ENCODE measurements at regions not wholly inside any gene's neighbourhood (a gene's known extent, or its start where the extent isn't known, plus 50 kb on each side); places are given as distances from the start of the nearest gene placed in this dataset.
"Not testable (repeated sequence)": the region's sequence is repeated elsewhere in the genome, so short reads cannot be mapped to it uniquely, and the experiment has no call there.

- WGBS (ENCODE audit: insufficient coverage, low coverage, low lambda C conversion rate, missing lambda C conversion rate) = 40% methylated on average over 1 of the region's 22 CpGs
- H3K4me1 ChIP-seq; ATAC-seq; intact Hi-C loops (cut with DNase I); H3K27me3 ChIP-seq; H3K4me3 ChIP-seq; DNase-seq; H3K27ac ChIP-seq; H3K36me3 ChIP-seq; H3K9me3 ChIP-seq: not testable (repeated sequence)
These were observed 250.5 kb upstream of the NUPR2 start for GRCh38 chr7:56366701-56367100.

DNA sequence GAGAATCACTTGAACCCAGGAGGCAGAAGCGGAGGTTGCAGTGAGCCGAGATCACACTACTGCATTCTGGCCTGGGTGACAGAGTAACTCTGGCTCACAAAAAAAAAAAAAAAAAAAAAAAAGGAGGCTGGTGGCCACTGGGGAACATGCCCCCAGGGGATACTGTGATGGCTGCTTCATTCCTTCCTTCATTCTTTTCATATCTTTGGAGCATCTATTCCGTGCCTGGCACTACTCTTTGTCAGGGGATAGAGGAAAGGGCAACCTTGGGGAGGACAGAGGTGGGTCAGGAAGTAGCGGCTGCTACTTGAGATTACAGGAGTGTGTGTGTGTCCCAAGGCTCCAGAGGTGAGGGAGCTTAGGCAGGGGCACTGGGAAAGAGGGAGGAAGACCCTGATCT is 236.4 kb upstream of the NUPR2 start:
- ATAC-seq; H3K4me3 ChIP-seq; H3K9me3 ChIP-seq; H3K4me1 ChIP-seq; H3K27ac ChIP-seq; intact Hi-C loops (cut with DNase I); H3K27me3 ChIP-seq; H3K36me3 ChIP-seq; DNase-seq: not testable (repeated sequence)
- 71% methylated on average over 4 of the region's 4 CpGs for WGBS (ENCODE audit: insufficient coverage, low coverage, low lambda C conversion rate, missing lambda C conversion rate)

GRCh38 chr7:56351181-56351580 is 235.0 kb upstream of the NUPR2 start:
- DNase-seq; H3K4me1 ChIP-seq; intact Hi-C loops (cut with DNase I); H3K36me3 ChIP-seq; ATAC-seq; H3K27ac ChIP-seq; H3K4me3 ChIP-seq; H3K27me3 ChIP-seq; H3K9me3 ChIP-seq: not testable (repeated sequence)
- WGBS (ENCODE audit: insufficient coverage, low coverage, low lambda C conversion rate, missing lambda C conversion rate) = 45% methylated on average over 5 of the region's 8 CpGs

GRCh38 chr7:56348311-56348710 is 232.1 kb upstream of the NUPR2 start:
- H3K4me1 ChIP-seq; H3K27me3 ChIP-seq; H3K36me3 ChIP-seq; H3K4me3 ChIP-seq; H3K27ac ChIP-seq; DNase-seq; H3K9me3 ChIP-seq; ATAC-seq; intact Hi-C loops (cut with DNase I): not testable (repeated sequence)
- 57% methylated on average over 1 of the region's 7 CpGs for WGBS (ENCODE audit: insufficient coverage, low coverage, low lambda C conversion rate, missing lambda C conversion rate)

DNA sequence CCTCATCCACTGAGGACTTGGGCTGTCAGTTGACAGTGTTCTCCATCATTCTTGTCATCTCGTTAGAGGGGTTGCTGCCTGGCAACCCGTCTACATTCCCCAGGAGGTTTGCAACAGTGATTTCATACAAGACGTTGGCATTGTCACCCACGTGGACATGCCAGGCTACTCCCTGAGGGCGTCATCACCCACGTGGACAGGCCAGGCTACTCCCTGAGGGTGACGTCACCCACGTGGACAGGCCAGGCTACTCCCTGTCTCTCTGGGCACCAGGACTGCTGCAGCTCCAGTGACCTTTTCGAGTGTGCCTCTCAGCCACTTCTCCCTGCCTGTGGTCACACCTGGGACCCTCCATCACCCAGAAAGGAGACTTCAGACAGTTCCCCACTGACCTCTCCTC is 212.1 kb upstream of the NUPR2 start:
- intact Hi-C loops (cut with DNase I); H3K9me3 ChIP-seq; H3K4me3 ChIP-seq; DNase-seq; ATAC-seq; H3K36me3 ChIP-seq; H3K27ac ChIP-seq; H3K4me1 ChIP-seq; H3K27me3 ChIP-seq: not testable (repeated sequence)
- 53% methylated on average over 2 of the region's 9 CpGs for WGBS (ENCODE audit: insufficient coverage, low coverage, low lambda C conversion rate, missing lambda C conversion rate)

DNA sequence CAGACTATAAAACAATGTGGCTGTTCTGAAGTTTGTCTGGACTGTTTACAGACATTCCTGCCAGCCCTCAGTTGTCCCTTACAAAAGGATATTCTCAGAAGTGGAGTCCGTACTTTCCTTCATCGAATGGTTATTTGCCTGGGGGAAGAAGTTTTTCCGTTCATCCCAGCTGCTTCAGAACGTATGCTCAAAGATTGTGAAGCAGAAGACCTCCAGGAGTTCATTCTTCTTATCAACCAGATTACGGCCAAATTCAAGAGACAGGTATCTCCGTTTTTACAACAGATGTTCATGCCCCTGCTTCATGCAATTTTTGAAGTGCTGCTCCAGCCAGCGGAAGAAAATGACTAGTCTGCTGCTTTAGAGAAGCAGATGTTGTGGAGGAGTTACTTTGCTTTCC is 174.3 kb upstream of the NUPR2 start:
- no peak overlapping the region for H3K27ac ChIP-seq
- H3K4me1 ChIP-seq = no peaks in the 10 kb centered on the region
- WGBS (ENCODE audit: insufficient coverage, low coverage, low lambda C conversion rate, missing lambda C conversion rate) = 39% methylated on average over 7 of the region's 7 CpGs
- no peak for ATAC-seq
- intact Hi-C loops (cut with DNase I) = no loop called here
- H3K27me3 ChIP-seq = no peaks in the 10 kb centered on the region
- H3K36me3 ChIP-seq = no peaks in the 10 kb centered on the region
- no peak for DNase-seq
- no peaks in the 10 kb centered on the region for H3K9me3 ChIP-seq
- no peak overlapping the region for H3K4me3 ChIP-seq
- no peak for TF ChIP-seq POLR2A (IDR thresholded peaks at IDR 0.05)
- TF ChIP-seq, protein P1, sequence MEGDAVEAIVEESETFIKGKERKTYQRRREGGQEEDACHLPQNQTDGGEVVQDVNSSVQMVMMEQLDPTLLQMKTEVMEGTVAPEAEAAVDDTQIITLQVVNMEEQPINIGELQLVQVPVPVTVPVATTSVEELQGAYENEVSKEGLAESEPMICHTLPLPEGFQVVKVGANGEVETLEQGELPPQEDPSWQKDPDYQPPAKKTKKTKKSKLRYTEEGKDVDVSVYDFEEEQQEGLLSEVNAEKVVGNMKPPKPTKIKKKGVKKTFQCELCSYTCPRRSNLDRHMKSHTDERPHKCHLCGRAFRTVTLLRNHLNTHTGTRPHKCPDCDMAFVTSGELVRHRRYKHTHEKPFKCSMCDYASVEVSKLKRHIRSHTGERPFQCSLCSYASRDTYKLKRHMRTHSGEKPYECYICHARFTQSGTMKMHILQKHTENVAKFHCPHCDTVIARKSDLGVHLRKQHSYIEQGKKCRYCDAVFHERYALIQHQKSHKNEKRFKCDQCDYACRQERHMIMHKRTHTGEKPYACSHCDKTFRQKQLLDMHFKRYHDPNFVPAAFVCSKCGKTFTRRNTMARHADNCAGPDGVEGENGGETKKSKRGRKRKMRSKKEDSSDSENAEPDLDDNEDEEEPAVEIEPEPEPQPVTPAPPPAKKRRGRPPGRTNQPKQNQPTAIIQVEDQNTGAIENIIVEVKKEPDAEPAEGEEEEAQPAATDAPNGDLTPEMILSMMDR (IDR thresholded peaks at IDR 0.05) = no peak

GRCh38 chr7:56287429-56288138 is 171.4 kb upstream of the NUPR2 start:
- DNase-seq (peak in 2 of 3 donors; percentile 26 to 56), ATAC-seq (peak; percentile 49 to 76 (median 68))
- TF ChIP-seq POLR2A (IDR thresholded peaks at IDR 0.05) = no peak
- TF ChIP-seq, protein P1 (IDR thresholded peaks at IDR 0.05) = no peak
- no peaks in the 10 kb centered on the region for H3K9me3 ChIP-seq
- no peaks in the 10 kb centered on the region for H3K36me3 ChIP-seq
- 5% methylated on average over 27 of the region's 57 CpGs for WGBS (ENCODE audit: insufficient coverage, low coverage, low lambda C conversion rate, missing lambda C conversion rate)
- no peaks in the 10 kb centered on the region for H3K27me3 ChIP-seq
- no peak overlapping the region for H3K27ac ChIP-seq
- H3K4me1 ChIP-seq = no peaks in the 10 kb centered on the region
- peak overlapping the region in 2 of 3 donors; percentile 29 to 37 for H3K4me3 ChIP-seq
- intact Hi-C loops (cut with DNase I) = no loop called here

Measured in right lobe of liver (tissue), 6 donors.